Suprapubic skin (tissue), 4 donors: ENCODE measurements at regions not wholly inside any gene's neighbourhood (a gene's known extent, or its start where the extent isn't known, plus 50 kb on each side); places are given as distances from the start of the nearest gene placed in this dataset.

Experiments used
- DNase-seq, 2 donors: peaks; one replicate each; pipeline ENCODE4 v3.0.0-alpha.2; 2019; ENCODE audit warnings: low spot score in 2 of 2
- H3K27ac ChIP-seq: fragments of 200-600 bp; sonication (generic); one replicate; pipeline ENCODE4 v1.5.1; 2019
- H3K27me3 ChIP-seq: fragments of 200-600 bp; sonication (generic); one replicate; pipeline ENCODE4 v1.5.1; 2019
- H3K36me3 ChIP-seq: fragments of 200-600 bp; sonication (generic); one replicate; pipeline ENCODE4 v1.5.1; 2019
- H3K4me1 ChIP-seq: fragments of 200-600 bp; sonication (generic); one replicate; pipeline ENCODE4 v1.5.1; 2019
- H3K4me3 ChIP-seq: fragments of 200-600 bp; sonication (generic); one replicate; pipeline ENCODE4 v1.5.1; 2019; ENCODE audit warnings: mild to moderate bottlenecking
- H3K9me3 ChIP-seq: fragments of 200-600 bp; sonication (generic); one replicate; pipeline ENCODE4 v1.5.1; 2019
- CTCF ChIP-seq, 2 donors: fragments of 200-600 bp in 1 of 2; fragments of 450-650 bp in 1 of 2; sonication (generic) in 1 of 2; IDR thresholded peaks; one replicate each; pipeline ENCODE4 v1.5.1; 2016 to 2019; ENCODE audit warnings: antibody characterized with exemption in 2 of 2, mild to moderate bottlenecking in 1 of 2, moderate library complexity in 1 of 2
- EP300 ChIP-seq: sonication (generic); formaldehyde crosslinking; IDR thresholded peaks from one replicate; pipeline ENCODE4 v1.6.1; 2017; ENCODE audit warnings: antibody characterized with exemption
- POLR2A ChIP-seq, 2 donors: fragments of 450-650 bp; IDR thresholded peaks; one replicate each; pipeline ENCODE4 v1.6.1; 2017; ENCODE audit warnings: antibody characterized with exemption in 2 of 2, mild to moderate bottlenecking in 2 of 2, moderate library complexity in 2 of 2
- POLR2AphosphoS5 ChIP-seq, 3 donors: sonication (generic); formaldehyde crosslinking; IDR thresholded peaks; one replicate each; pipeline ENCODE4 v1.6.1; 2017; ENCODE audit warnings: antibody characterized with exemption in 3 of 3
- whole genome bisulfite sequencing: methylation state at CpG from one replicate; pipeline ENCODE4 v1.1.5; 2018; 5-methylcytosine and 5-hydroxymethylcytosine counted together

- no peak overlapping the region for H3K27ac ChIP-seq
- no peak for DNase-seq
- H3K27me3 ChIP-seq: no peaks in the 10 kb centered on the region
- H3K4me3 ChIP-seq: no peak overlapping the region
- no peaks in the 10 kb centered on the region for H3K9me3 ChIP-seq
- 90% methylated on average over 2 of the region's 2 CpGs for WGBS
- H3K4me1 ChIP-seq: no peaks in the 10 kb centered on the region
- TF ChIP-seq POLR2AphosphoS5 (IDR thresholded peaks at IDR 0.05) (no peak), EP300 (no peak), CTCF (IDR thresholded peaks at IDR 0.05) (no peak), POLR2A (IDR thresholded peaks at IDR 0.05) (no peak)
- H3K36me3 ChIP-seq: no peaks in the 10 kb centered on the region
Observed at GRCh38 chr12:43126652-43127375, 425.2 kb downstream of the ADAMTS20 start.

- H3K4me3 ChIP-seq: no peak overlapping the region
- no peaks in the 10 kb centered on the region for H3K36me3 ChIP-seq
- TF ChIP-seq CTCF (IDR thresholded peaks at IDR 0.05) (no peak), POLR2AphosphoS5 (IDR thresholded peaks at IDR 0.05) (no peak), POLR2A (IDR thresholded peaks at IDR 0.05) (no peak), EP300 (no peak)
- H3K27ac ChIP-seq: no peak overlapping the region
- no peaks in the 10 kb centered on the region for H3K9me3 ChIP-seq
- DNase-seq: no peak
- no peaks in the 10 kb centered on the region for H3K4me1 ChIP-seq
- H3K27me3 ChIP-seq: no peaks in the 10 kb centered on the region
Observed at GRCh38 chr12:43123461-43123860, 428.5 kb downstream of the ADAMTS20 start.

GRCh38 chr12:43120150-43120549 is 431.9 kb downstream of the ADAMTS20 start:
- Histone ChIP-seq H3K36me3 (no peaks in the 10 kb centered on the region), H3K9me3 (no peaks in the 10 kb centered on the region), H3K27me3 (no peaks in the 10 kb centered on the region), H3K27ac (no peak overlapping the region), H3K4me3 (no peak overlapping the region), H3K4me1 (no peaks in the 10 kb centered on the region)
- no peak for DNase-seq
- TF ChIP-seq POLR2AphosphoS5 (IDR thresholded peaks at IDR 0.05): no peak
- no peak for TF ChIP-seq POLR2A (IDR thresholded peaks at IDR 0.05)
- 86% methylated on average over 1 of the region's 1 CpG for WGBS

GRCh38 chr12:43118881-43119280 is 433.1 kb downstream of the ADAMTS20 start:
- TF ChIP-seq EP300 (no peak), CTCF (IDR thresholded peaks at IDR 0.05) (no peak), POLR2AphosphoS5 (IDR thresholded peaks at IDR 0.05) (no peak), POLR2A (IDR thresholded peaks at IDR 0.05) (no peak)
- no peak for DNase-seq
- Histone ChIP-seq H3K4me3 (no peak overlapping the region), H3K27ac (no peak overlapping the region), H3K36me3 (no peaks in the 10 kb centered on the region), H3K27me3 (no peaks in the 10 kb centered on the region), H3K4me1 (no peaks in the 10 kb centered on the region), H3K9me3 (no peaks in the 10 kb centered on the region)

- no peaks in the 10 kb centered on the region for H3K27me3 ChIP-seq
- no peak overlapping the region for H3K27ac ChIP-seq
- TF ChIP-seq POLR2AphosphoS5 (IDR thresholded peaks at IDR 0.05) (no peak), POLR2A (IDR thresholded peaks at IDR 0.05) (no peak), CTCF (IDR thresholded peaks at IDR 0.05) (no peak), EP300 (no peak)
- no peaks in the 10 kb centered on the region for H3K36me3 ChIP-seq
- no peaks in the 10 kb centered on the region for H3K9me3 ChIP-seq
- no peak for DNase-seq
- no peak overlapping the region for H3K4me3 ChIP-seq
- H3K4me1 ChIP-seq: no peaks in the 10 kb centered on the region
Observed at GRCh38 chr12:43118234-43118633, 433.8 kb downstream of the ADAMTS20 start.
